ENCODE measurements at regions not wholly inside any gene's neighbourhood (a gene's known extent, or its start where the extent isn't known, plus 50 kb on each side); places are given as distances from the start of the nearest gene placed in this dataset.

DNA sequence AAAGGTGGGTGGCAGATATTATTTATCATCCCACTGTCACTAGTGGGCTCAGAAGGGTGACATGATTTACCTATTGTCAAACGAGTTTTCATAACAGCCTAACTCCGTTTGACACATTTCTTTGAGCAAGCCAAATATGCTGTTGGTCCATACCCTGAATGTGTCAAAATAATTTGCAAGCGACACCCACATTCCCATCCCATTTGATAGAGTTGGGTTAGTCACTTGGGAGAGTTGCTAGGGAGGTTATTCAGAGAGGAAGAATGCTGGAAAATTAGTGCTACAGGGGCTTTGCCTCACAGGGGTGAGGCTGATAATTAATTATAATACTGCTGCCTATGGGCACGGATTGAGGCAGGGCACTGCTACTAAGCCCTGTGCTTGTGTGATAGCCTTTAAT lies 98.5 kb upstream of the FHIT start (continued):
- no peak for TF ChIP-seq MXI1 (IDR thresholded peaks at IDR 0.05; ENCODE audit: low read depth, low read length)

DNA sequence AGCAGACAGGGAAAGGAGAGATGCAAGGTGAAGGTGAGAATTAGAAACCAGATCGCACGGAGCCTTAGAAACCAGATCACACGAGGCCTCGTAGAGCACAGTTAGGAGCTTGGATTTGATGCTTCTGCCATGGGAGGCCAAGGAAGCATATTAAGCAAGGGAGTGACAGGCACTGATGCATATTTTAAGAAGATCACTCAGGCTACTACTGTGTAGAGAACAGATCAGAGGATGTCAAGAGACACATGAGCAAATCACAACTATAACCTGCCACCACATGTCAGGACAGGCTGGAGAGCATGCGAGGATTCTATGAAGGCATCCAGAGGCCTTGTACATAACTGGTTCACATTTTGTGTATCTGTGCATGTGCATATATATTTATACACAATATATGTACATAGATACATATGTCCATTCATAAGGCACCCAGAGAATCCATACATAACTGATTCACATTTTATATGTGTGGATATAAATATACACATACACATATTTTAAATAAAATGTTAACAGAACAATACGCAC lies 99.6 kb upstream of the FHIT start:
- Histone ChIP-seq H3K79me2 (ENCODE audit: insufficient read depth) (no peaks in the 10 kb centered on the region), H3K4me1 (ENCODE audit: control insufficient read depth in 1 of 2, insufficient read depth in 2 of 2, low read depth in 1 of 2, low read length in 1 of 2) (no peaks in the 10 kb centered on the region; a peak in 1 of 4 replicates), H3K4me2 (no peak overlapping the region), H3K9me3 (no peaks in the 10 kb centered on the region), H3K9me2 (no peaks in the 10 kb centered on the region), H3K36me3 (replicated peaks in 1 of 2; ENCODE audit: control insufficient read depth in 1 of 2, insufficient read depth in 2 of 2, low read length in 1 of 2) (no peaks in the 10 kb centered on the region), H2AFZ (ENCODE audit: low read depth) (no peak overlapping the region), H3K27me3 (ENCODE audit: insufficient read depth) (no peaks in the 10 kb centered on the region), H3K9ac (no peak overlapping the region), H3F3A (replicated peaks; ENCODE audit: insufficient read depth) (no peaks in the 10 kb centered on the region), H4K20me1 (ENCODE audit: insufficient read depth) (no peaks in the 10 kb centered on the region), H3K4me3 (ENCODE audit: low read depth in 2 of 2, low read length in 1 of 2) (no peak overlapping the region), H3K27ac (ENCODE audit: low read depth in 2 of 2, low read length in 1 of 2) (no peak overlapping the region)
- POLR2A ChIA-PET, result no interaction called here
- TF ChIP-seq FOXM1 (IDR thresholded peaks at IDR 0.05; ENCODE audit: low read depth) (no peak), SMC3 (IDR thresholded peaks at IDR 0.05; ENCODE audit: low read depth, low read length) (no peak), MEF2A (IDR thresholded peaks at IDR 0.05; ENCODE audit: borderline replicate concordance, low read depth) (no peak), NRF1 (IDR thresholded peaks at IDR 0.05; ENCODE audit: low read depth, low read length) (no peak), TEAD4 (IDR thresholded peaks at IDR 0.05; ENCODE audit: borderline replicate concordance, insufficient read depth) (no peak), YY1 (IDR thresholded peaks at IDR 0.05; ENCODE audit: low read depth) (no peak), RCOR1 (IDR thresholded peaks at IDR 0.05; ENCODE audit: low read length) (no peak), MXI1 (IDR thresholded peaks at IDR 0.05; ENCODE audit: low read depth, low read length) (no peak), POLR2AphosphoS5 (IDR thresholded peaks at IDR 0.05; ENCODE audit: low read depth, low read length) (no peak), TCF12 (IDR thresholded peaks at IDR 0.05) (no peak), RXRA (IDR thresholded peaks at IDR 0.05; ENCODE audit: borderline replicate concordance, low read depth) (no peak), FOSL2 (IDR thresholded peaks at IDR 0.05; ENCODE audit: borderline replicate concordance, low read depth) (no peak)
- TF ChIP-seq, protein P1, sequence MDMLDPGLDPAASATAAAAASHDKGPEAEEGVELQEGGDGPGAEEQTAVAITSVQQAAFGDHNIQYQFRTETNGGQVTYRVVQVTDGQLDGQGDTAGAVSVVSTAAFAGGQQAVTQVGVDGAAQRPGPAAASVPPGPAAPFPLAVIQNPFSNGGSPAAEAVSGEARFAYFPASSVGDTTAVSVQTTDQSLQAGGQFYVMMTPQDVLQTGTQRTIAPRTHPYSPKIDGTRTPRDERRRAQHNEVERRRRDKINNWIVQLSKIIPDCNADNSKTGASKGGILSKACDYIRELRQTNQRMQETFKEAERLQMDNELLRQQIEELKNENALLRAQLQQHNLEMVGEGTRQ (IDR thresholded peaks at IDR 0.05; ENCODE audit: borderline replicate concordance, low read depth, low read length), result no peak
- TF ChIP-seq, protein P2, sequence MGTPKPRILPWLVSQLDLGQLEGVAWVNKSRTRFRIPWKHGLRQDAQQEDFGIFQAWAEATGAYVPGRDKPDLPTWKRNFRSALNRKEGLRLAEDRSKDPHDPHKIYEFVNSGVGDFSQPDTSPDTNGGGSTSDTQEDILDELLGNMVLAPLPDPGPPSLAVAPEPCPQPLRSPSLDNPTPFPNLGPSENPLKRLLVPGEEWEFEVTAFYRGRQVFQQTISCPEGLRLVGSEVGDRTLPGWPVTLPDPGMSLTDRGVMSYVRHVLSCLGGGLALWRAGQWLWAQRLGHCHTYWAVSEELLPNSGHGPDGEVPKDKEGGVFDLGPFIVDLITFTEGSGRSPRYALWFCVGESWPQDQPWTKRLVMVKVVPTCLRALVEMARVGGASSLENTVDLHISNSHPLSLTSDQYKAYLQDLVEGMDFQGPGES (IDR thresholded peaks at IDR 0.05; ENCODE audit: low read depth, low read length), result no peak
- TF ChIP-seq, protein P3, sequence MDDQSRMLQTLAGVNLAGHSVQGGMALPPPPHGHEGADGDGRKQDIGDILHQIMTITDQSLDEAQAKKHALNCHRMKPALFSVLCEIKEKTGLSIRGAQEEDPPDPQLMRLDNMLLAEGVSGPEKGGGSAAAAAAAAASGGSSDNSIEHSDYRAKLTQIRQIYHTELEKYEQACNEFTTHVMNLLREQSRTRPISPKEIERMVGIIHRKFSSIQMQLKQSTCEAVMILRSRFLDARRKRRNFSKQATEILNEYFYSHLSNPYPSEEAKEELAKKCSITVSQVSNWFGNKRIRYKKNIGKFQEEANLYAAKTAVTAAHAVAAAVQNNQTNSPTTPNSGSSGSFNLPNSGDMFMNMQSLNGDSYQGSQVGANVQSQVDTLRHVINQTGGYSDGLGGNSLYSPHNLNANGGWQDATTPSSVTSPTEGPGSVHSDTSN (IDR thresholded peaks at IDR 0.05), result no peak
- TF ChIP-seq, protein P4, sequence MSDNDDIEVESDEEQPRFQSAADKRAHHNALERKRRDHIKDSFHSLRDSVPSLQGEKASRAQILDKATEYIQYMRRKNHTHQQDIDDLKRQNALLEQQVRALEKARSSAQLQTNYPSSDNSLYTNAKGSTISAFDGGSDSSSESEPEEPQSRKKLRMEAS (IDR thresholded peaks at IDR 0.05; ENCODE audit: low read depth), result no peak
- DNase-seq, result no peak
- CTCF ChIA-PET, result no interaction called here
- WGBS (ENCODE audit: low lambda C conversion rate), result 85% methylated on average over 6 of the region's 6 CpGs
